Lung (tissue), 11 donors: ENCODE measurements at regions not wholly inside any gene's neighbourhood (a gene's known extent, or its start where the extent isn't known, plus 50 kb on each side); places are given as distances from the start of the nearest gene placed in this dataset.

ENCODE experiments used
- ATAC-seq: fragments of 200-7000 bp; cut with Tn5 transposase; one replicate; pipeline ENCODE4 v1.9.1; 2020; ENCODE audit warnings: moderate number of reproducible peaks; ENCODE audit not compliant: insufficient read depth, low FRiP score
- DNase-seq, 3 donors: peaks; one replicate each; pipeline ENCODE4 v3.0.0-alpha.2; 2013 to 2017
- H3K27ac ChIP-seq, 2 donors: one replicate each; pipeline ENCODE4 v1.5.1; 2013; ENCODE audit warnings: mild to moderate bottlenecking in 2 of 2, moderate library complexity in 2 of 2, control low read depth in 1 of 2, inconsistent platforms in 1 of 2, low read depth in 1 of 2, low read length in 1 of 2
- H3K27me3 ChIP-seq, 3 donors: one replicate each; pipeline ENCODE4 v1.5.1; 2013; ENCODE audit warnings: low read length in 2 of 3; ENCODE audit not compliant: control insufficient read depth in 3 of 3, insufficient read depth in 3 of 3
- H3K36me3 ChIP-seq, 4 donors: one replicate each; pipeline ENCODE4 v1.5.1; 2013; ENCODE audit warnings: low read length in 4 of 4, mild to moderate bottlenecking in 1 of 4, moderate library complexity in 1 of 4; ENCODE audit not compliant: control insufficient read depth in 4 of 4, insufficient read depth in 4 of 4
- H3K4me1 ChIP-seq, 5 donors: one replicate each; pipeline ENCODE4 v1.5.1; 2013; ENCODE audit warnings: low read length in 5 of 5, mild to moderate bottlenecking in 2 of 5, moderate library complexity in 1 of 5; ENCODE audit not compliant: control insufficient read depth in 5 of 5, insufficient read depth in 5 of 5
- H3K4me3 ChIP-seq: one replicate; pipeline ENCODE4 v1.5.1; 2013; ENCODE audit warnings: mild to moderate bottlenecking, control low read depth, moderate library complexity
- H3K9ac ChIP-seq, 2 donors: one replicate each; pipeline ENCODE4 v1.5.1; 2013; ENCODE audit warnings: low read length in 2 of 2, control low read depth in 1 of 2; ENCODE audit not compliant: insufficient read depth in 1 of 2
- H3K9me3 ChIP-seq, 4 donors: one replicate each; pipeline ENCODE4 v1.5.1; 2013; ENCODE audit warnings: low read length in 3 of 4, mild to moderate bottlenecking in 1 of 4, moderate library complexity in 1 of 4; ENCODE audit not compliant: control insufficient read depth in 4 of 4, insufficient read depth in 3 of 4
- CTCF ChIP-seq: IDR thresholded peaks from 2 replicates; pipeline ENCODE4 v1.5.1; 2012; ENCODE audit warnings: mild to moderate bottlenecking; ENCODE audit errors: control extremely low read depth, extremely low read depth
- WGBS, 2 donors: extraction: QIAGEN DNeasy Blood & Tissue Kit; methylation state at CpG; one replicate each; pipeline ENCODE4 v1.1.7; 2013; 5-methylcytosine and 5-hydroxymethylcytosine counted together
- donor health status: control.
- donor health status: control.
- donor health status: Bipolar disorder and iron deficiency.
- donor health status: healthy.
- donor health status: DM: yes; HTN: yes; CAD: no.

GRCh38 chr2:145088756-145089155, 568.8 kb upstream of the ZEB2 start:
- Histone ChIP-seq H3K9ac (no peak overlapping the region), H3K27me3 (no peaks in the 10 kb centered on the region), H3K27ac (no peak overlapping the region), H3K9me3 (peaks cover 0 to 5% (median 0%) of the 10 kb centered on the region in 4 donors), H3K4me1 (peaks cover 0 to 23% (median 1%) of the 10 kb centered on the region in 5 donors), H3K4me3 (no peak overlapping the region), H3K36me3 (no peaks in the 10 kb centered on the region)
- 95 to 97% methylated on average over 2 of the region's 2 CpGs for WGBS, 2 donors
- no peak for TF ChIP-seq CTCF
- DNase-seq (no peak), ATAC-seq (no peak)

- TF ChIP-seq CTCF, result no peak
- WGBS, 2 donors, result 80 to 89% methylated on average over 3 of the region's 3 CpGs
These were observed 567.0 kb upstream of the ZEB2 start for GRCh38 chr2:145086910-145087309.

DNA sequence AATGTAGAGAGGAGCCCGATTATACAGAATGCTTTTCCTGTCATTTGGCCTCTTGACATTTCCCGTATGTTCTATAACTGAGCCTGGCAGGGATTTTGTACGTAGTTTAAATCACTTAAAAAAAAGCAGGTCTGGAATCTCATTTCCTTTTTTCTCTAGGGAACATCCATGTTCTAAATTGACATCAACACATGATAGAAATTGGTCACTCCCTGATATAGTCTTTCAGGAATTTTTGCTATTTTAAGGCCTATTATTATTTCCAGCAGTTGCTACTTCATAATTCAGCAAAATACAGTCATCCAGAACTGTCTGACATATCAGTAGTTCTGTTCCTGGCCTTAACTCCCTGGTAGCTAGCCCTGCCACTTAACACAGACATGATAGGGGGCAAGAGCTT, 565.7 kb upstream of the ZEB2 start:
- Histone ChIP-seq H3K9ac (no peak overlapping the region), H3K36me3 (no peaks in the 10 kb centered on the region), H3K4me3 (no peak overlapping the region), H3K27ac (peak overlapping the region in 1 of 2 donors; percentile 33), H3K4me1 (peaks cover 0 to 23% (median 1%) of the 10 kb centered on the region in 5 donors), H3K9me3 (peaks cover 0 to 3% (median 0%) of the 10 kb centered on the region in 4 donors), H3K27me3 (no peaks in the 10 kb centered on the region)
- peak in 2 of 3 donors; percentile 27 to 29 for DNase-seq
- WGBS, 2 donors, result 76 to 77% methylated on average over 3 of the region's 3 CpGs
- no peak for ATAC-seq
- no peak for TF ChIP-seq CTCF

More at GRCh38 chr2:145086910-145087309, 567.0 kb upstream of the ZEB2 start:
- Histone ChIP-seq H3K9ac (no peak overlapping the region), H3K4me3 (no peak overlapping the region), H3K36me3 (no peaks in the 10 kb centered on the region), H3K4me1 (peaks cover 0 to 23% (median 1%) of the 10 kb centered on the region in 5 donors), H3K27me3 (no peaks in the 10 kb centered on the region), H3K9me3 (peaks cover 0 to 3% (median 0%) of the 10 kb centered on the region in 4 donors), H3K27ac (no peak overlapping the region)
- DNase-seq (peak in 2 of 3 donors; percentile 80 to 82), ATAC-seq (no peak)

DNA sequence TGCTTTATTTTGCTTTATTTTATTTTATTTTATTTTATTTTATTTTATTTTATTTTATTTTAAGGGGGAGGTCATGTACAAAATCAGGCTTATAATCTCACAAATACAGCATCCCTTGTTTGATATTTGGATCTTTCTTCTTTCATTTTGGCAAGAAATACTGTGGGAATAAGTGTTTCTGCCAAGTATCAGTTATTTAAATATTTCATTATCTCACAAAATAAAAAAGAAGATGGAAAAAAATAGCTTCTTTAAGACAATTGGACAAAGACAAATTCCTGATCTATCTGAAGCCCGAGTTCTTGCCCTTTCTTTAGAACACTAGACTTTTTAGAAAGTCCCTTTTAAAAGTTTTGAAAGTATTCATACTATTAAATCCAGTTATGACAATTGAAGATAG, 560.5 kb upstream of the ZEB2 start:
- peak in 2 of 3 donors; percentile 40 to 55 for DNase-seq
- Histone ChIP-seq H3K9ac (no peak overlapping the region), H3K36me3 (no peaks in the 10 kb centered on the region), H3K27ac (no peak overlapping the region), H3K27me3 (no peaks in the 10 kb centered on the region), H3K4me1 (peaks cover 0 to 7% (median 0%) of the 10 kb centered on the region in 5 donors), H3K4me3 (no peak overlapping the region), H3K9me3 (no peaks in the 10 kb centered on the region)
- ATAC-seq, result no peak
- TF ChIP-seq CTCF, result no peak
- WGBS, 2 donors, result 55 to 84% methylated on average over 1 of the region's 1 CpG
